K562 (cell line): ENCODE measurements at regions not wholly inside any gene's neighbourhood (a gene's known extent, or its start where the extent isn't known, plus 50 kb on each side); places are given as distances from the start of the nearest gene placed in this dataset.

ENCODE experiments used
- ATAC-seq: fragments of 200-7000 bp; cut with Tn5 transposase; 3 replicates; pipeline ENCODE4 v1.9.1; 2020; ENCODE audit warnings: moderate library complexity
- BruUV-seq: library from RNA; stranded (reverse); fragments of 400-500 nt; replicated peaks from 2 replicates; lab custom pipeline; 2021; lab: Mats Ljungman, UMichigan
- CTCF ChIA-PET: fragments of 300-600 bp; formaldehyde crosslinking; extraction: SDS; loops from one replicate; lab custom pipeline; 2021; ENCODE audit warnings: low intra/inter-chr PET ratio; lab: Yijun Ruan, JAX
- POLR2A ChIA-PET: fragments of 300-600, 350-650 bp; sonication (Branson Sonifier 250); formaldehyde crosslinking; extraction: SDS; loops from one replicate; lab custom pipeline; 2021; ENCODE audit warnings: antibody characterized with exemption, inconsistent platforms; lab: Yijun Ruan, JAX
- DNase-seq, 4 experiments: peaks; one replicate each; pipeline versions ENCODE4 v3.0.0 to v3.0.0-alpha.2; 2011 to 2018; ENCODE audit warnings: low spot score in 3 of 4, mixed read lengths in 3 of 4; ENCODE audit errors: extremely low read depth in 1 of 4
- FAIRE-seq: peaks from 2 replicates; lab custom pipeline; 2011; peaks lifted over from hg19 to GRCh38; lab: Jason Lieb, UNC
- H2AFZ ChIP-seq: 2 replicates; pipeline ENCODE4 v1.6.0; 2011; ENCODE audit warnings: low read depth, low read length, control low read depth, inconsistent platforms
- H3K27ac ChIP-seq: fragments of 200-600 bp; 3 replicates; pipeline ENCODE4 v1.8.0; 2011; ENCODE audit warnings: low read depth, mild to moderate bottlenecking, control low read depth, inconsistent platforms, low read length, moderate library complexity, mixed read lengths; ENCODE audit errors: extremely low read depth
- H3K27me3 ChIP-seq, 2 experiments: fragments of 300-600 bp in 1 of 2; 2 replicates in 1 of 2; 3 replicates in 1 of 2; pipeline versions ENCODE4 v1.6.0 to v1.8.0; 2011; ENCODE audit warnings: inconsistent platforms in 2 of 2, low read length in 2 of 2, mild to moderate bottlenecking in 1 of 2, mixed read lengths in 1 of 2, moderate library complexity in 1 of 2; ENCODE audit not compliant: control insufficient read depth in 2 of 2, insufficient read depth in 2 of 2
- H3K36me3 ChIP-seq: fragments of 300-600 bp; 3 replicates; pipeline ENCODE4 v1.8.0; 2011; ENCODE audit warnings: mild to moderate bottlenecking, low read length, inconsistent platforms; ENCODE audit not compliant: control insufficient read depth, insufficient read depth
- H3K4me1 ChIP-seq, 2 experiments: fragments of 200-600 bp in 1 of 2; replicated peaks in 1 of 2; 2 replicates in 1 of 2; 3 replicates in 1 of 2; pipeline versions ENCODE4 v1.5.1 to v1.8.0; 2011; ENCODE audit warnings: inconsistent platforms in 2 of 2, low read length in 2 of 2, mild to moderate bottlenecking in 1 of 2, mixed read lengths in 1 of 2, moderate library complexity in 1 of 2; ENCODE audit not compliant: control insufficient read depth in 2 of 2, insufficient read depth in 2 of 2
- H3K4me2 ChIP-seq: 2 replicates; pipeline ENCODE4 v1.6.1; 2011; ENCODE audit warnings: low read length, control low read depth, inconsistent platforms, mixed read lengths; ENCODE audit not compliant: insufficient read depth
- H3K4me3 ChIP-seq: fragments of 200-600 bp; sonication (generic), shearing (Covaris generic); 2 replicates; pipeline ENCODE4 v1.5.1; 2016; ENCODE audit warnings: control low read depth, inconsistent platforms
- H3K79me2 ChIP-seq: fragments of 200-600 bp; 3 replicates; pipeline ENCODE4 v1.8.0; 2011; ENCODE audit warnings: low read length, inconsistent platforms; ENCODE audit not compliant: control insufficient read depth, insufficient read depth
- H3K9ac ChIP-seq, 2 experiments: 2 replicates each; pipeline versions ENCODE4 v1.6.0 to v1.6.1; 2011; ENCODE audit warnings: low read depth in 2 of 2, low read length in 2 of 2, control low read depth in 1 of 2, inconsistent platforms in 1 of 2, mild to moderate bottlenecking in 1 of 2, mixed read lengths in 1 of 2; ENCODE audit not compliant: insufficient read depth in 1 of 2
- H3K9me1 ChIP-seq: one replicate; pipeline ENCODE4 v1.6.0; 2011; ENCODE audit warnings: inconsistent platforms, mild to moderate bottlenecking, low read length, moderate library complexity; ENCODE audit not compliant: control insufficient read depth, insufficient read depth
- H3K9me3 ChIP-seq: replicated peaks from 2 replicates; pipeline ENCODE4 v1.5.1; 2011; ENCODE audit warnings: low read depth, low read length, inconsistent platforms; ENCODE audit not compliant: control insufficient read depth, insufficient read depth
- H4K20me1 ChIP-seq: replicated peaks from 2 replicates; pipeline ENCODE4 v1.6.1; 2011; ENCODE audit warnings: low read length, inconsistent platforms, mixed read lengths; ENCODE audit not compliant: control insufficient read depth, insufficient read depth
- CBX3 ChIP-seq, 2 experiments: IDR thresholded peaks; 1 replicate in 1 of 2; 2 replicates in 1 of 2; pipeline ENCODE4 v1.6.1; 2012; ENCODE audit warnings: inconsistent platforms in 2 of 2, low read length in 2 of 2, borderline replicate concordance in 1 of 2, control low read depth in 1 of 2
- CEBPZ ChIP-seq: fragments of 150-350 bp; IDR thresholded peaks from 2 replicates; pipeline ENCODE4 v1.6.1; 2014; ENCODE audit warnings: low read depth, mild to moderate bottlenecking, low read length, borderline replicate concordance
- DNMT1 ChIP-seq: fragments of 450-650 bp; IDR thresholded peaks from 2 replicates; pipeline ENCODE4 v1.6.1; 2016; ENCODE audit warnings: antibody characterized with exemption, mild to moderate bottlenecking
- KHSRP ChIP-seq: fragments of 450-650 bp; IDR thresholded peaks from 2 replicates; pipeline ENCODE4 v1.6.1; 2017
- LEF1 ChIP-seq: fragments of 450-650 bp; IDR thresholded peaks from 2 replicates; pipeline ENCODE4 v1.6.1; 2016; ENCODE audit warnings: mild to moderate bottlenecking
- NKRF ChIP-seq: fragments of 450-650 bp; IDR thresholded peaks from 2 replicates; pipeline ENCODE4 v1.6.1; 2016; ENCODE audit warnings: borderline replicate concordance
- NR0B1 ChIP-seq: fragments of 450-650 bp; IDR thresholded peaks from one replicate; pipeline ENCODE4 v1.6.1; 2018; ENCODE audit warnings: mild to moderate bottlenecking, moderate library complexity; ENCODE audit not compliant: partially characterized antibody
- RAD51 ChIP-seq: fragments of 450-650 bp; IDR thresholded peaks from 2 replicates; pipeline ENCODE4 v1.7.1; 2016; ENCODE audit warnings: low read depth, mild to moderate bottlenecking, borderline replicate concordance
- SRF ChIP-seq, 2 experiments: fragments of 250-450, 450-650 bp in 1 of 2; sonication (Bioruptor Pico) in 1 of 2; sonication (generic) in 1 of 2; formaldehyde crosslinking; IDR thresholded peaks; 2 replicates each; pipeline versions ENCODE4 v1.5.0 to v1.5.1; 2020 to 2022; ENCODE audit warnings: mild to moderate bottlenecking in 1 of 2, missing genetic modification reagents in 1 of 2
- U2AF2 ChIP-seq: fragments of 200-400 bp; formaldehyde crosslinking; optimal IDR thresholded peaks from 2 replicates; pipeline ENCODE3; 2017; ENCODE audit warnings: low read depth, mild to moderate bottlenecking, low read length
- ZBTB9 ChIP-seq: fragments of 450-650 bp; formaldehyde crosslinking; IDR thresholded peaks from 2 replicates; pipeline ENCODE4 v1.4.0; 2020; ENCODE audit warnings: mild to moderate bottlenecking, moderate library complexity
- WGBS: fragments of 100-300 bp; shearing (Covaris generic); methylation state at CpG from one replicate; pipeline ENCODE4 v1.1.6; 2016; ENCODE audit warnings: low coverage, mixed read lengths; ENCODE audit not compliant: insufficient coverage; ENCODE audit errors: missing lambda C conversion rate; 5-methylcytosine and 5-hydroxymethylcytosine counted together
- in situ Hi-C: fragments of 300-500 bp; cut with MboI; formaldehyde crosslinking; loops from 4 replicates; pipeline ENCODE4 v1.15.0; 2018; ENCODE audit warnings: inconsistent platforms, mixed read lengths
- intact Hi-C: fragments of 100-400 bp; cut with micrococcal nuclease; formaldehyde crosslinking; loops from 2 replicates; pipeline ENCODE4 v1.14.2; 2022

- ChIA-PET POLR2A (no interaction called here), CTCF (no interaction called here)
- no peak for TF ChIP-seq CBX3 (IDR thresholded peaks at IDR 0.05; ENCODE audit: borderline replicate concordance in 1 of 2, low read length in 2 of 2)
- TF ChIP-seq DNMT1 = no peak
- no peak for TF ChIP-seq KHSRP
- no peak for TF ChIP-seq CEBPZ
- TF ChIP-seq LEF1 = no peak
- no peak for TF ChIP-seq ZBTB9
- TF ChIP-seq U2AF2 = no peak
- TF ChIP-seq RAD51 = no peak
- no peak for TF ChIP-seq NKRF
- no peak for TF ChIP-seq SRF (CRISPR knock-in tag; IDR thresholded peaks at IDR 0.05)
- TF ChIP-seq NR0B1 = no peak
- ATAC-seq (no peak), FAIRE-seq (no peak), DNase-seq (no peak)
- Histone ChIP-seq H3K4me3 (no peak overlapping the region), H3K4me2 (no peak overlapping the region), H3K4me1 (no peaks in the 10 kb centered on the region), H3K79me2 (no peaks in the 10 kb centered on the region), H3K27me3 (no peaks in the 10 kb centered on the region), H2AFZ (no peak overlapping the region), H3K9me1 (no peaks in the 10 kb centered on the region), H3K9ac (no peak overlapping the region), H4K20me1 (no peaks in the 10 kb centered on the region), H3K9me3 (no peaks in the 10 kb centered on the region), H3K27ac (no peak overlapping the region), H3K36me3 (no peaks in the 10 kb centered on the region)
- no TSS peak for BruUV-seq
- intact Hi-C loops (no loop called here), in situ Hi-C loops (no loop called here)
- 0% methylated on average over 5 of the region's 5 CpGs for WGBS
Observed at GRCh38 chr22:34855471-34855870, 210.5 kb upstream of the ISX start.
